Hypothalamus (tissue), 51 donors: ENCODE measurements at regions not wholly inside any gene's neighbourhood (a gene's known extent, or its start where the extent isn't known, plus 50 kb on each side); places are given as distances from the start of the nearest gene placed in this dataset.

Experiments
- DNase-seq, 51 donors: peaks; one replicate each; lab custom pipeline; 2025; lab: John Stamatoyannopoulos, UW

DNA sequence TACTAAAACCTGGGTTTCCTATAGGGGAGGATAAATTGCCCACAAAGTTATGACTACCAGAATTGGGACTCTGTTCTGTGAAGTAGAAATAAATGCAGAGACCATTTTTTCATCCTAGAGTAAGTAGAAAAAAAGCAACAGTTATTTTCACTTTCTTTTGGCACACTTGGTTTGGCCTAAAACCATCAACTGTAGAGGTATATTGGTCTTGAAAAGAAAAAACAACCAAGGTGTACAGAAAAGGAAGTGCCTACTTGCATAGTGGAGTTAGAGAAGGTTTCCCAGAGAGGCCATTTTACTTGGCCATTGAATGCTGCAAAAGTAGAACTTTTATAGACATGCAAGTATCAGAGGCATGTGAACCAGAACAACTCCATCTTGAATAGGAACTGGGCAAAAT is 89.4 kb upstream of the TACR1 start:
- no peak for DNase-seq

DNA sequence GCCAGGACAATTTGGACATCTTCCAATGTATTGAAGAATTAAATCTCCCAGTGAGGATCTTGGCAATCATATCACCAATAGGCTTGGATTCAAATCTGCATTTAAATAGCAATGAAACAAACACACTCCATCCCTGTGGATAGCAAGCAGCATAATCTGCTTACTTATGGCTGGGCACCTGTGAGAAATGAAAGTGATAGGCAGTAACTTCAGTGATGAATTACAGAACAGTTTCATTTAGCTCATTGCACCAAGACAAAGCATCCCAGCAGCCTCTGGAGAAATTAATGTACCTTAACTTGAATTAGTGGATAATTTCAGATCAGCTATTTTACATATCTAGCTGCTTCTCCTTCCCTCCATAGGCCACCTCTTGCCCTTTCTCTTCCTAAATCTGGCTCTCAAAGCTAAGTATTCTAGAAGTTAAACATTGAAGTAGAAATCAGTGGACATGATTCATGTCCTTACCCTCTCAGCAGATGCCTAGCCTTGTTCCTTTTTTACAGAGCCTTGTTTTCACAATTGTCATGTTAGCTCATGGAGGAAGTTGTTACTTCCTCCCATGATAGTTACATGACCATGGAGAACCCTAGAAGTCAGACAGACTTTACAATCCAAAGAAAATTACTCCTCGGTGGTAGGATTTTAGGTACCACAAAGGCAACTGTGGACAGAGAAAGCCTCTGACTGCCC is 88.5 kb upstream of the TACR1 start:
- no peak for DNase-seq

DNA sequence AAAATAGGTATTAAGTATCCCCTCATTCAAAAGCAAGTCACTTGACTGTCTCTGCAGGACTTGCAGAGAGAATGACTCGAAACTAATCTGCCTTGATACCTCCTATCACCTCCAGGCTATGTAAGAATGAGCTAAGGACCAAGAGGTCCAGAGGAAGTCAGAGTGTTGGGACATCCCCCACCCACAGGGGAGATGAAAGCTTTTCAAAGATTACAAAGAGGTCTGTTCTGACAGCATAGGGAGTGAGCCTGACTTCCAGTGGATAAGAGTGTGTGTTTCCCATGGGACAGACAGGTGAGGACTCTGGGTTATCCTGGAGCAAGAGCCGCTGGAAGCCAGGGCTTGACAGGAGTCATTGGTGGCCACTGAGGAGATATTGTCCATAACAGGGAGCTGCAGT is 85.0 kb upstream of the TACR1 start:
- DNase-seq = no peak

DNA sequence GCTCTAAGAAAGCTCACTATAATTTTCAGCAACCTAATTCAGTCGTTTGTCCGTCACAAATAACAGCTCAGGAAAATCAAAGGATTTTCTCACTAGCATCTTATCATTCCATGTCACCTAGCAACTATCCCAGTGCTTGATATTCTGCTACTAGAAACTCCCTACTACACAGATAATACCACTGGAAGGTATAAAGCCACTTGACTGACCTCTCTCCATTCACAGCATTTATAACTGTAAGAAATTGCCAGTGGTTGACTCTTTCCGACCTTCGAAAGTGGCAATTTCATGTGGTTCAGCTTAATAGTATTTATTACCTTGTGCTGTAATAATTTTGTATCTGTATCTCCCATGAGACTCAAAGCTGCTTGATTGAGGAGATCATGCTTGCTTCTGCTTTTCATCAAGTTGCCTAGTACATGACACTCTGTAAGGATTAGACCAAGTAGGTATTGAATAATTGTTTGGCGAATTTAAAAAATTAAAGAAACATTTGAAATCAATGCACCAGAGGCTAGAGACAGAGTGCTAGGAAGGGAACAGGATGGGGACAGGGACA is 79.6 kb upstream of the TACR1 start:
- DNase-seq = no peak

DNA sequence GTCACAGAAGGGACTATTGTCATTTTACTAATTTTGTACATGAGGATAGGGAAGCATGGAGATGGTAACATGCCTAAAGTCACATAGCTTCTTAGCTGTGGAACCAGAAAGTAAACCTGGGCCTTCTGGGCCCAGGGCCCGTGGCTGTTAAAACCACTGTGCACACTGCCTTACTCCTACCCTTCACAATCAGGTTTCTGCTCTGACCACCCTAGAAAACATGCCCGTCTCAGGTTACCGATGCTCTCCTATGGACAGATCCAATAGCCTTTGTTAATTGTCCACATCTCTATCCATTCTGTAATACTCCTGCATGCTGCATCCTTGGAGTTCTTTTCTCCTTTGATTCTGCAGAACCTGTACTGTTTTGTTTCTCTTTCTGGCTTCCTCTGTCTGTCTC is 79.0 kb upstream of the TACR1 start:
- DNase-seq = no peak

DNA sequence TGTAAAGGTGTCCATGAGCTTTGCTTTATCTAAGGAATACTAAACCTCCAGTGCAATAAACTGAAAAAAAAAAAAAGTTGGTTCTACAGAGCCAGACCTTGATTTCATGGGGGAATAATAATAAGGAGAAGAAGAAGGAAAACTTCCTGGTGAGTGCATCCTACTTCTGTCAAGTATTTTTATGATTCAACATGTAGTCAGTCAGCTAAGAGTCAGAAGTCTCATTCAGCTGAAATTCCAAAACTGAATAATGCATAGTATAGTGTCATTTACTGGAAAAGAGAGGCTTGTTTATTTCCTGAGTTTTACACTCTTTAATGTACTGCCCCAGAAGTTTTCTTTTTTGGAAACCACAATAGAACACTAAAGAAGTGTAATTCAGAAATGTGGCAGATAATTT is 77.8 kb upstream of the TACR1 start:
- no peak for DNase-seq

DNA sequence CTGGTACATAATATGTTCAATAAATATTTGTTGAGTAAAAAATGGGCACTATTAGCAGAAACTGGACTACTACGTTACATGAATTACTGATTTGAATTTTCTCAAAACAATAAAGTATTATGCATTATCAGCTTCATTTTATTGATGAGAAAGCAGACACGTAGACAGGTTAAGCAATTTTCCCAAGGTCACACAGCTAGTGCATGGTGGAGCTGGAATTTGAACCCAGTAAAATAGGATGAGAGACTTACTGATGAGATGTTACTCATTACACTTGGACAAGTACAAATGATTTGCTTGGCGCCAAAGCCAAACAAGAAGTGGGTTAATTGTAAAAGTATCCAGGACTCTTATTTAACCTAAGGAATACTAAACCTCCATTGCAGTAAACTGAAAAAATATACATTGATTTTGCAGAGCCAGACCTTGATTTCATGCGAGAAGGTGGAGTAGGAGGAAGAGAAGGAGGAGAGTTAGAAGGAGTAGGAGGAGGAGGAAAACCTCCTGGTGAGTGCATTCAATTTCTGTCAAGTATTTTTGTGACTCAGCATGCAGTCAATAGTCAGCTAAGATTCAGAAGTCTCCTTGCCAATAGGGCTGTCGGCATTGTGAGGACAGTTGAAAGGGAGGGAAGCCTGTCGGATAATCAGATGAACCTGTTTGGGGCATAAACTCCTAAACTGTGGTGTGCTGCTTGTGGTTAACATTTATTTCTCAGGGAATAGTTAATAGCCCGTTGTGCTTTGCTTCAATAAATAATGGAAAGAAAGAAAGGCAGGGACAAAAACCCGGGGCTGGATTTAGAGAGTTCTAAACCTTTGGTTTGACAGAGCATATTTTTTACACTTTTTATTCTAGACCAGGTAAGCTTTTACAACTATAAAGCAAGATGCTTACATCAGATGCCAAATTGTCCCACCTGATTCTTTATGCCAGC is 77.0 kb upstream of the TACR1 start:
- DNase-seq = no peak

DNA sequence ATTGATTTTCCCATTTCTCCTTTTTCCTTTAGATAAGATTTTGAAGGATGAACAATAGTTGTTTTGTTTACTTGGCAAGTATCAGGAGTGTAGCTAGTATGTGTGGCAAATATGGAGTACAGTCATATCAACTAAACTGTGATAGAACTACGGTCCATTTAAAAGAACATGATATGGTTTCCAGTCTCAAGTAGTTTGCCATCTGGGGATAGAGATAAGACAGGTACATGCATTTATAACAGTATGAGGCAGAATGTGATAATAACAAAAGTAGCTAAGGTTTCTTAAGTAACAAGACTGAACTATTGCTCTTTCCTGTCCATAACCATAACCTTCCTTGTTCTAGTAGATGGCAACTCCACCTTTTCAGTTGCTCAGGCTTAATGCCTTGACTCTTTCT is 75.6 kb upstream of the TACR1 start:
- DNase-seq = no peak

DNA sequence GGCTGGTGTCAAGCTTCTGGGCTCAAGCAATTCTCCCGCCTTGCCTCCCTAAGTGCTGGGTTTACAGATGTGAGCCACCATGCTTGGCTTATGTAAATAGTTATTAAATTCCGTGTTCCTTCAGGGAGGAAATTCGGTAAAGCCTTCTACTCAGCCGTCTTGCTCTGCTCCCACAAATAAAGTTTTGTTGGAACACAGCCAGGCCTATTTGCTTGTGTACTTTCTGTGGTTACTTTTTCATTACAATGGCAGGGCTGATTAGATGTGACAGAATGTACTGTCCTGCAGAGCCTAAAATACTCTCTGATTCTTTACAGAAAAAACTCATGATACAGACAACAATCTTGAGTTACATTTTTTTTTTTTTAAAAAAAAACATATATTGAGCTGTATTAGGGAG is 68.8 kb upstream of the TACR1 start:
- DNase-seq = no peak

DNA sequence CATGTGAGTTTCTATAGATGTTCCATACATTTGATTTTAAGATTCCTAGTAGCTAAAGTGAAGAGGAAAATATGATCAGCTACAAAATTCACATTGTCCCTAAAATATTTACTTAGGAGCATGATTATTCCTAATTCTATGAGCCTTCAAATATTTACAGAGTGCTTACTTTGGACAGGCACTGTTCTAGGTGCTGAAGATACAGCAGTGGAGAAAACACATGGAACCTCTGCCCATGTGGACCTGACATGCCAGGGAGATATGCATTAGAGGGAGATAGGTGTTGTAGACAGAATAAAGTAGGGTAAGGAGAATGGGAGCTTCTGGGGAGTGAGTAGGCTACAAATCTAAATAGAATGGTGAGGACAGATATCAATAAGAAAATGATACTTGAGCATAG is 62.6 kb upstream of the TACR1 start:
- no peak for DNase-seq

DNA sequence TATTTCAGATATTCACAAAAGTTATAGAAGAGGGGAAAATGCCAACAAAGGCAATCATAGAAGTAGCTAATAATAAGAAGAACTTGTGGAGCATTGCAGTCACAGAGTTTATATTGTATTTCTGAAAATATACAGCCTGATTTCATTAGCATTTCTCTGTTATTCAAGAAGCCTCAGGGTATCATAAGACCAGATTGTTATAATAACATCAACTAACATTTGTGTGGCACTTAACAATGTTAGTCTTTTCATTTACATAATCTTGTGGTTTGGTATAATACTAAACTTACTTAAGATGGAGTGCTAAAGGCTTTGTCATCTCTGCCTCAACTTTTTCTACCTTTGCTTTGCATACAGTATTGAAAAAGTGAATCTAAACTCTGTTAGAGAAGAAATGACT is 61.6 kb upstream of the TACR1 start:
- DNase-seq = no peak

DNA sequence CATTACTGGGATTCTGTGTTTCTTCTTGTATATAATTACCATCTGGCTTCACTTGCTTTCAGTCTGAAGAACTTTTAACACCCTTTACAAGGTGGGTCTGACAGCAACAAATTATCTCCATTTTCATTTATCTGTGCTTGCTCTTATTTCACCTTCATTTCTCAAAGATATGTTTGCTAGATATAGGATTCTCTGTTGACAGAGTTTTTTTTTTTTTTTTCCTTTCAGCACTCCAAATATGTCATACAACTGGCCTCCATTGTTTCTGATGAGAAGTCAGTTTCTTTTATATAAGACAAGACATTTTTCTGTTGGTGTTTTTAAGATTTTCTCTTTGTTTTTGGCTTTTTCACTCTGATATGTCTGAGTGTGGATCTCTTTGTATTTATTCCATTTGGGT is 59.3 kb upstream of the TACR1 start:
- DNase-seq = no peak

DNA sequence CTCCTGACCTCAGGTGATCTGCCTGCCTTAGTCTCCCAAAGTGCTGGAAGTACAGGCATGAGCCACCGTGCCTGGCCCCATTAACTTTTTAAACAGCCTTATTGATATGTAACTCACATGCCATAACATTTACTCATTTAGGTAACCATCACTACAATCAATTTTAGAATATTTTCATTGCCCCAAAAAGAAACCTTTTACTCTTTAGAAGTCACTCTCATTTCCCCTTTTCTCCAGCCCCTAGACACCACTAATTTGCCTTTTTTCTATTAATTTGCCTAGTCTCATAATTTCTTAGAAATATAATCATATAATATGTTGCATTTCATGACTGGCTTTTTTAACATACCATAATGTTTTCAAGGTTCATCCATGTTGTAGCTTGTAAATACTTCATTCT is 57.2 kb upstream of the TACR1 start:
- no peak for DNase-seq

DNA sequence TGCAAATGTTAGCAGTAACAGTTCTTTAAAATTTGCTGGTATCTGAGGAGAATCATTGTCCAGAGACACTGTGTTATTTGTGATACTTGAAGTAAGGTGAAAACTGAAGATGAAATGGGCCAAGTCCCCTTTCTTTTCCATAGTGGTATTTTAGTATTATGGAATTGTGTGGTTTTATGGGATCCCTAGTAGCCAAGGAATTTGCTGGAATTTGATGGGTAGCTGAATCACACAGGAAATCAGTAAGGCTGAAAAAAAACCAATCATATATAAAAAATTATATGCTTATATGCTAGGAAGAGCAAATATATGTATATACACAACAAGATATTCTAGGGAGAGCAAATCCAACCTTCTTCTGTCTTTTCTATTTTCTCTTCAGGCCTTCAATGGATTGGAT is 54.2 kb upstream of the TACR1 start:
- no peak for DNase-seq

DNA sequence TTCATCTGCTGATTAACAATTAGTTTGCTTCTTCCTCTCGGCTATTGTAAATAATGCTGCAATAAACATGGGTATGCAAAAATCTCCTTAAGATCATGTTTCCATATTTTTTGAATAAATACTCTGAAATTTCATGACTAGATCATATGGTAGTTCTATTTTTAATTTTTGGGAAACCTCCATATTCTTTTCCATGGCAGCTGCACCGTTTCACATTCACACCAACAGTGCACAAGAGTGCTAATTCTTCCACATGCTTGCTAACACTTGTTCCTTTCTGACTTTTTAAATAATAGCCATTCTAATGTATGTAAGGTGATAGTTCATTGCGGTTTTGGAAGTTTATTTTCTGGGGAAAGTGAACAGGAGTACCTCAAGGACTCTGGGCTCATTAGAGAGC is 52.6 kb upstream of the TACR1 start:
- no peak for DNase-seq
